ACC112 (cell line): ENCODE measurements at regions not wholly inside any gene's neighbourhood (a gene's known extent, or its start where the extent isn't known, plus 50 kb on each side); places are given as distances from the start of the nearest gene placed in this dataset.

Experiments used
- H2AFZ ChIP-seq: fragments of 200-600 bp; sonication (generic); one replicate; pipeline ENCODE4 v1.6.0; 2017; ENCODE audit warnings: antibody characterized with exemption, low read length; ENCODE audit not compliant: unreplicated experiment
- H3K27ac ChIP-seq: fragments of 200-600 bp; sonication (generic); 2 replicates; pipeline ENCODE4 v1.5.1; 2014; ENCODE audit warnings: low read depth, mild to moderate bottlenecking, antibody characterized with exemption, low read length, moderate library complexity
- H3K27me3 ChIP-seq: fragments of 200-600 bp; sonication (generic); 2 replicates; pipeline ENCODE4 v1.6.1; 2014; ENCODE audit warnings: mild to moderate bottlenecking, antibody characterized with exemption, low read length, moderate library complexity, mixed read lengths; ENCODE audit not compliant: insufficient read depth
- H3K36me3 ChIP-seq: fragments of 200-600 bp; sonication (generic); 2 replicates; pipeline ENCODE4 v1.6.1; 2016; ENCODE audit warnings: mild to moderate bottlenecking, antibody characterized with exemption, low read length, moderate library complexity, mixed read lengths; ENCODE audit not compliant: insufficient read depth
- H3K4me1 ChIP-seq: fragments of 200-600 bp; sonication (generic); one replicate; pipeline ENCODE4 v1.6.1; 2016; ENCODE audit warnings: low read length, mixed read lengths; ENCODE audit not compliant: insufficient read depth, unreplicated experiment, control insufficient read depth
- H3K4me3 ChIP-seq: fragments of 200-600 bp; sonication (generic); 2 replicates; pipeline ENCODE4 v1.5.1; 2014; ENCODE audit warnings: mild to moderate bottlenecking, low read depth, low read length
- H3K79me2 ChIP-seq: fragments of 200-600 bp; sonication (generic); one replicate; pipeline ENCODE4 v1.6.0; 2016; ENCODE audit warnings: low read length; ENCODE audit not compliant: control insufficient read depth, unreplicated experiment, insufficient read depth

DNA sequence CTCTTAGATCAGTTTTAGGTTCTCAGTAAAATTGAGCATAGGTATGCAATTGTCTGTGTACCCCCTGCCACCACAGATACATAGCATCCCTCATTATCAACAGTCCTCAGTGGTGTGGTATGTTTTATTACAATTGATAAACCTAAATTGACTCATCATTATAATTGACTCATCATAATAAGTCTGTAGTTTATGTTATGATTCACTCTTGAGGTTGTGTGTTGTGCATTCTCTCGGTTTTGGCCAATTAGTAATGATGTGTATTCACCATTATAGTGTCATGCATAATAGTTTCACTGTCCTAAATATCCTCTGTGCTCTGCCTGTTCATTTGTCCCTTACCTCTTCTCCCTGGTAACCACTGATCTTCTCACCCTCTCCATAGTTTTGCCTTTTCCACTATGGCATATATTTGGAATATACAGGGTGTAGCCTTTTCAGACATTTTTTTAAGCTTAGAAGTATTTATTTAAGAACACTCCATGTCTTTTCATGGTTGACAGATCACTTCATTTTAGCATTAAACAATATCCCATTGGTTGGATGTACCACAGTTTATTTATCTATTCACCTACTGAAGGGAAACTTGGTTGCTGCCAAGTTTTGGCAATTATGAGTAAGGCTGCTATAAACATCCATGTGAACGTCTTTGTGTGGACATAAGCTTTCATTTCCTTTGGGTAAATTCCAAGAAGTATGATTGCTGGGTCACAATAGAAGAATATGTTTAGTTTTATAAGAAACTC, 1620.6 kb upstream of the MIR17HG start:
- Histone ChIP-seq H3K4me3 (no peak overlapping the region), H3K36me3 (no peaks in the 10 kb centered on the region), H2AFZ (no peak overlapping the region), H3K4me1 (peaks cover 8% of the 10 kb centered on the region), H3K79me2 (no peaks in the 10 kb centered on the region), H3K27me3 (no peaks in the 10 kb centered on the region), H3K27ac (peak overlapping the region; percentile 81)

DNA sequence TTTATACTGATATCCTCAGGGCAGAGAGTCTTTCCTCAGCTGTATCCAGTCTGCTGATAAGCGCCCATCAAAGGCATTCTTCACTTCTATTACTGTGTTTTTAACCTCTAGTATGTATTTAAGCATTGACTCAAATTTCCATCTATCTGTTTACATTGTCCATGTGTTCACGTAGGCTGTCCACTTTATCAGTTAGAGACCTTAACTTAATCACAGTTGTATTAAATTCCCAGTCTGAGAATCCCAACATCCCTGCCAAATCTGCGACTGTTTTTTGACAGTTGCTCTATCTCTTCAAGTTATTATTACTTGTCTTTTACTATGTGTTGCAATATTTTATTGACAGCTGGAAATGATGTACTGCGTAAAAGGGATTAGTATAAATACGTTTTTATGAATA, 1613.7 kb upstream of the MIR17HG start:
- Histone ChIP-seq H3K36me3 (no peaks in the 10 kb centered on the region), H3K4me3 (no peak overlapping the region), H2AFZ (no peak overlapping the region), H3K27me3 (no peaks in the 10 kb centered on the region), H3K79me2 (no peaks in the 10 kb centered on the region), H3K4me1 (no peaks in the 10 kb centered on the region), H3K27ac (no peak overlapping the region)

DNA sequence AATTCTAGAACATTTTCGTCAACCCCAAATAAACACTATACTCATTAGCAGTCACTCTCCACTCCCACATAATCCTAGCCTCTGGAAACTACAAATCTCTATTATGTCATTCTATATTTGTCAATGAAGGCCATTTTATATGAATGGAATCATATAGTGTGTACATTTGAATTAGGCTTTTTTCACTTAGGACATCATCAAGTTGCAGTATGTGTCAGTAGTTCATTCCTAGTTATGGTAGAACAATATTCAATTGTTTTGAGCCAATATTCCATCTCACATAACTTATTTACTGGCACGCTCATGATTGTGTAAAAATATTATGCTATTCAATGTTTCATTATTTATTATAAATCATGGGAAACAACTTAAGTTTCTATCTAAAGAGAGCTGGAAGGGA, 1610.4 kb upstream of the MIR17HG start:
- no peaks in the 10 kb centered on the region for H3K36me3 ChIP-seq
- H3K4me3 ChIP-seq: no peak overlapping the region
- H2AFZ ChIP-seq: no peak overlapping the region
- H3K27ac ChIP-seq: no peak overlapping the region
- H3K4me1 ChIP-seq: no peaks in the 10 kb centered on the region
- H3K79me2 ChIP-seq: no peaks in the 10 kb centered on the region
- H3K27me3 ChIP-seq: no peaks in the 10 kb centered on the region

DNA sequence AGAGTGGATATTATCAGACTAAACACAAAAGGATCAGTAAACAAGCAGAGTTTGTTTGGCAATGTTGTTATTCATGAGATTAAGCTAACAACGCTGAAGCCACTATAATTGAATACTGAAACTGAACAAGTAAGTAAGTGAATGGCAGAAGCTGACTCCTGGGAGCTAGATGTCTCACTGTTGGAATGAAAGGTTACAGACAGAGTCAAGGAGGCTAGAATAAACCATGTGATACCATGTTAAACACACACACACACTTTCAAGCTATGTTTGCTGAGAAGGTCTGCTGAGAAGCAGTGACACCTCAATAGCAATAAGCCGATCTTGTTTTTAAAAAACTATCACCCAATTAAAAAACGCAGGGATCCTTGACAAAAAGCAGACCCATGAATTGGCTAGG, 1609.4 kb upstream of the MIR17HG start:
- H3K27ac ChIP-seq: no peak overlapping the region
- no peaks in the 10 kb centered on the region for H3K36me3 ChIP-seq
- peak overlapping the region; percentile 7 for H2AFZ ChIP-seq
- no peaks in the 10 kb centered on the region for H3K27me3 ChIP-seq
- H3K4me1 ChIP-seq: no peaks in the 10 kb centered on the region
- no peaks in the 10 kb centered on the region for H3K79me2 ChIP-seq
- H3K4me3 ChIP-seq: no peak overlapping the region

DNA sequence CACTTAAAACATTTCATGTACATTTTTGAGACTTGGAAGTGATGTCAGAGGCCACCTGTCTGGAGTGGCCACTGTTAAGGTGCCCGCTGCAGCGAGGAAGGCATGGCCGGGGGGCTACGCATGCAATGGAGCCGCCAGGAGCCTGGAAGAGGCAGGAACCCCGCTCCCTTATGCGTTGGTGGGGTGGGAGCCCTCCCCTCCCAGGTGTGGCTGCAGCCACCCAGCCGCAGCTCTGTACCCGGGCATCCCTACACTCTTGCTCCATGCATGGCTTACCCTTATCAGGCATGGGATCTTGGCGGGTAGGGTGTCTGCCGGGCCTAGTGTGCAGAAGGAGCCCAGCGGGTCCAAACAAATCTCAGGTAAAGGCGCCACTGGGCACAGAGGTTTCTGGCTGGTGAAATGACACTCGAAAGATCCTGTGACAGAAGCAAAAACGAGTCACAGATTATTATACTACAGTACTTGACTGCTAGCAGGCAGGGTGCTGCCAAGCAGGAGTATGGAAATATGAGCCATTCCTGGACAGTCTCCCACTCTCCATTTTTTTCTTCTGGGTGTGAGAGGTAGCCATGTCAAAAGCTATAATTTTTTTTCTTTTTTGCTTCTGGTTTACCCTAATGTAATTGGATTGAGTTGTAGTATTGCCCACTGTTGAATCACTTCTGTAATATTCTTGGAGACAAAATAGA, 1606.3 kb upstream of the MIR17HG start:
- H3K79me2 ChIP-seq: no peaks in the 10 kb centered on the region
- H3K27ac ChIP-seq: no peak overlapping the region
- no peaks in the 10 kb centered on the region for H3K27me3 ChIP-seq
- no peaks in the 10 kb centered on the region for H3K36me3 ChIP-seq
- H3K4me1 ChIP-seq: no peaks in the 10 kb centered on the region
- no peak overlapping the region for H3K4me3 ChIP-seq
- no peak overlapping the region for H2AFZ ChIP-seq

DNA sequence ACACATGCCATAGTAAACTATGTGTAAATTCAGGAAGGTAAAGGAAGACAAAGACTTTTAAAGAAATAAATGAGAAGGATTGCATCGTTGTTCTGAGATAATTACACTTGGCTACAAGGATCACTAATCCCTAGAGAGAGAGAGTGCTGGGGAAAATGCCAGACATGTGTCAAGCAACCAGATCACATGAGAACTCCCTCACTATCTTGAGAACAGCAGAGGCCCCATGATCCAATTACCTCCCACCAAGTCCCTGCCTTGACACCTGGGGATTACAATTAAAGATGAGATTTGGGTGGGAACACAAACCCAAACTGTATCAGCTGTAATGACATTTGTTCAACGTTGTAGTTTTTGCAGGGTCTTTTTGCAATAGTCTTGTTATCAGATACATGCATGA, 1600.9 kb upstream of the MIR17HG start:
- Histone ChIP-seq H3K4me3 (no peak overlapping the region), H3K79me2 (no peaks in the 10 kb centered on the region), H3K27ac (no peak overlapping the region), H2AFZ (no peak overlapping the region), H3K36me3 (no peaks in the 10 kb centered on the region), H3K27me3 (no peaks in the 10 kb centered on the region), H3K4me1 (peaks cover 9% of the 10 kb centered on the region)

DNA sequence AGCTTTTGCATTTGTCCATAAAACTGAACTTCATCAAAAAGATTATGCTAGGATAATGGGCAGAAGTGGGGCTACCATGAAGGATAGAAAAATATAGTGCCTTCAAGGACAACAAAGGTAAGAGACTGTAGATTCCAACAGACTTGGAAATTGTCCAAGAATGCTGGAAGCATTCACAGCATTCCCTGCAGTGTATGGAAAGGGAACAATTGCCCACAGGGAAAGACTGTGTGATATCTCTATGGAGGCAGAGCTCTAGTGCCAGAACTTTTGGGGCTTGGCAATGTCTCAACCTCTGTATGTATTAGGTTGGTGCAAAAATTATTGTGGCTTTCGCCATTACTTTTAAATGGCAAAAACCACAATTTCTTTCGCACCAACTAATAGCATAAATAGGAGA, 1598.8 kb upstream of the MIR17HG start:
- peaks cover 9% of the 10 kb centered on the region for H3K4me1 ChIP-seq
- no peaks in the 10 kb centered on the region for H3K79me2 ChIP-seq
- H3K27ac ChIP-seq: no peak overlapping the region
- H3K27me3 ChIP-seq: no peaks in the 10 kb centered on the region
- H2AFZ ChIP-seq: no peak overlapping the region
- no peak overlapping the region for H3K4me3 ChIP-seq
- no peaks in the 10 kb centered on the region for H3K36me3 ChIP-seq

DNA sequence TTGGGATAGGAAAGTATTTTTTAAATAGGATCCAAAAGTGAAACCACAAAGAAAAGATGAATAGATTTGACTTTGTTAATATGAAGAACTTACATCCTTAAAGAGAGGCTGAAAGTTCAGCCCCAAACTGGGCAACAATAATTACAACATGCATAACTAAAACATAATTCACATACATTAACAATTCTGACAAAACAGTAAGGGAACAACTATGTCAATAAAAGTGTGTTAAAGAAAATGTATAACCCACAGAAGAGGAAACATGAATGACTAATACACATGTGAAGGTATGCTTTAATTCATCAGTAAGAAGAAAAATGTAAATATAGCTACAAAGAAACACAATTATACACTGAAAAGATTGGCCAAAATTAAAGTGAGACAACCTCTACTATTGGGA, 1597.6 kb upstream of the MIR17HG start:
- H3K36me3 ChIP-seq: no peaks in the 10 kb centered on the region

DNA sequence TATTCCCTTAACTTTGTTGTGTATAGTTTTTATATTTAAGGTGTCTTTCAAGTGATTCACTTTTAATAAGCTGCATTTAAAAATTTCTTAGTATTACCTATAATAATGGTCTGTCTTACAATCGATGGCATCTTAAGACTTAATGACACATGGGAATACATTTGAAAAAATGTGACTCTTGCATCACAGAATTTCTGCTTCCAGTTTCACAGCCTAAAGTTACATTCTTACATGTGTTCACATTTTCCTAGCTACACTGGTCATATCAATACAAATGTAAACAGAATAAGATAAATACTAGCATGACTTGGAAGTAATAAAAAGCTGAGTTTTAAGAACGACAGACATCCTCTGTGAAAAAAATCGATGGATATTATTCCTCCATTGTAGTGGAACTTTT, 1597.1 kb upstream of the MIR17HG start:
- Histone ChIP-seq H3K27me3 (no peaks in the 10 kb centered on the region), H3K27ac (no peak overlapping the region), H3K4me1 (peaks cover 9% of the 10 kb centered on the region), H3K36me3 (no peaks in the 10 kb centered on the region), H3K79me2 (no peaks in the 10 kb centered on the region), H2AFZ (no peak overlapping the region), H3K4me3 (peak overlapping the region; percentile 45)

More for the DNA sequence above, 1597.6 kb upstream of the MIR17HG start:
- peaks cover 9% of the 10 kb centered on the region for H3K4me1 ChIP-seq
- peak overlapping the region; percentile 45 for H3K4me3 ChIP-seq
- H3K27ac ChIP-seq: no peak overlapping the region
- H2AFZ ChIP-seq: peak overlapping the region; percentile 37
- no peaks in the 10 kb centered on the region for H3K79me2 ChIP-seq
- H3K27me3 ChIP-seq: no peaks in the 10 kb centered on the region

DNA sequence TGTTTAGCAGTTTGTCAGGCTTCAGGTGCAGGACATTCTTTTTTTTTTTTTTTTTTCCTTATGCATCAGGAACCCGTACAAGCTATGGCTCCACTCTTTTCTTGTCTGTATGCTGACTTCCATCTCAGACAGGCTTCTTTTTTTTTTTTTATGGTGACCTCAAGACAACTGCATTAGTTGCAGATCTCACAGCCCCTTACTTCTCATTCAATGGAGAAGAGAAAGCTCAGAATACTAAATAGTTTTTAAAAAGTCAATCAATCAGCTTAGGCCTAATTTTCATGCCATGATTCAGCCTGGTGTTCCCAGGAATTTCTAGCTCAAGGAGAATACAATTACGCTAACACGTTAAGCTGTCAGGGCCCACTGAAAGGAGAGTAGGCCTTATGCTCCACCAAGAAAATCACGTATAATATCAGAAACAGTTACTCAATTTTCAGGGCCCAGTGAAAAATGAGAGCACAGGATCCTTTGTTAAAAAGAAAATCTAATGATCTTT, 1596.0 kb upstream of the MIR17HG start:
- peak overlapping the region; percentile 32 for H2AFZ ChIP-seq

DNA sequence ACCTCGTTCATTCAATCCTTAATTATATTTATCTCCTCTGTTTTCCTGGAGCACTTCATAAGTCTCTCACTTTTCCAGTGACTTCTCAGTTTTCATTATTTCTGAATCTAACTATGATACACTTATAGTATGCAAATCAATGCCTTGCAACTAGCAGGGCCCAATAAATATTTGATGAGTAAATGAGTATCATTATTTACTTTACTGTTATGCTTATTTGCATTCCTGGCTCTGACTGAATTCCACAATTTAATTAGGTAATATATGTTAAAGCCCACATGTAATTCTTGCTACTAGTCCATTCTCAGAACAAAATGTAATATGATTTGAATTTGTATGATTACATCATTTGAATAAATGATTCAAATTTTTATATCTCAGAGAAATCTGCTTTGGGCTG, 1595.1 kb upstream of the MIR17HG start:
- no peak overlapping the region for H3K4me3 ChIP-seq
- no peak overlapping the region for H2AFZ ChIP-seq
- peaks cover 9% of the 10 kb centered on the region for H3K4me1 ChIP-seq
- H3K27ac ChIP-seq: no peak overlapping the region
- no peaks in the 10 kb centered on the region for H3K79me2 ChIP-seq
- H3K27me3 ChIP-seq: no peaks in the 10 kb centered on the region
- no peaks in the 10 kb centered on the region for H3K36me3 ChIP-seq

More for the DNA sequence above, 1596.0 kb upstream of the MIR17HG start:
- H3K27ac ChIP-seq: no peak overlapping the region
- H3K27me3 ChIP-seq: no peaks in the 10 kb centered on the region
- H3K79me2 ChIP-seq: no peaks in the 10 kb centered on the region
- peaks cover 9% of the 10 kb centered on the region for H3K4me1 ChIP-seq
- no peaks in the 10 kb centered on the region for H3K36me3 ChIP-seq
- no peak overlapping the region for H3K4me3 ChIP-seq
